GM23338 (cell line): ENCODE measurements at regions not wholly inside any gene's neighbourhood (a gene's known extent, or its start where the extent isn't known, plus 50 kb on each side); places are given as distances from the start of the nearest gene placed in this dataset.

Source experiments
- CREB1 ChIP-seq: fragments of 250-450 bp; sonication (Bioruptor Pico); IDR thresholded peaks from 2 replicates; pipeline ENCODE4 v1.5.0; 2020; ENCODE audit warnings: low read depth, mild to moderate bottlenecking, moderate library complexity
- CTCF ChIP-seq, 2 experiments: fragments of 200-600 bp in 1 of 2; sonication (generic) in 1 of 2; conservative IDR thresholded peaks; 2 replicates each; pipeline versions ENCODE4 v1.5.1 to v1.6.1; 2016 to 2017; ENCODE audit warnings: antibody characterized with exemption in 2 of 2, low read depth in 2 of 2, mild to moderate bottlenecking in 2 of 2, moderate library complexity in 1 of 2
- EZH2 ChIP-seq: fragments of 200-600 bp; sonication (generic); IDR thresholded peaks from one replicate; pipeline ENCODE4 v1.8.0; 2017; ENCODE audit warnings: antibody characterized with exemption, mild to moderate bottlenecking, low read depth; ENCODE audit not compliant: unreplicated experiment
- EZH2phosphoT487 ChIP-seq: fragments of 200-600 bp; sonication (generic); IDR thresholded peaks from one replicate; pipeline ENCODE4 v1.8.1; 2018; ENCODE audit warnings: antibody characterized with exemption; ENCODE audit not compliant: unreplicated experiment
- JUNB ChIP-seq: IDR thresholded peaks from one replicate; pipeline ENCODE4 v1.6.1; 2016; ENCODE audit warnings: antibody characterized with exemption; ENCODE audit not compliant: unreplicated experiment
- NANOG ChIP-seq: IDR thresholded peaks from 2 replicates; pipeline ENCODE4 v1.6.1; 2016; ENCODE audit warnings: antibody characterized with exemption, borderline replicate concordance
- POLR2AphosphoS5 ChIP-seq: IDR thresholded peaks from 2 replicates; pipeline ENCODE4 v1.6.1; 2016; ENCODE audit warnings: antibody characterized with exemption, low read depth
- ZNF114 ChIP-seq: fragments of 250-450 bp; sonication (Bioruptor Pico); IDR thresholded peaks from 2 replicates; pipeline ENCODE4 v1.5.0; 2020; ENCODE audit warnings: mild to moderate bottlenecking, moderate library complexity
- TF ChIP-seq, protein P1 (sequence below): IDR thresholded peaks from one replicate; pipeline ENCODE4 v1.6.1; 2018; ENCODE audit warnings: antibody characterized with exemption; ENCODE audit not compliant: unreplicated experiment
- TF ChIP-seq, protein P2 (sequence below): fragments of 250-450 bp; sonication (Bioruptor Pico); IDR thresholded peaks from 2 replicates; pipeline ENCODE4 v1.5.0; 2020; ENCODE audit warnings: mild to moderate bottlenecking, moderate library complexity
- TF ChIP-seq, protein P3 (sequence below): IDR thresholded peaks from 2 replicates; pipeline ENCODE4 v1.6.1; 2016; ENCODE audit warnings: antibody characterized with exemption

DNA sequence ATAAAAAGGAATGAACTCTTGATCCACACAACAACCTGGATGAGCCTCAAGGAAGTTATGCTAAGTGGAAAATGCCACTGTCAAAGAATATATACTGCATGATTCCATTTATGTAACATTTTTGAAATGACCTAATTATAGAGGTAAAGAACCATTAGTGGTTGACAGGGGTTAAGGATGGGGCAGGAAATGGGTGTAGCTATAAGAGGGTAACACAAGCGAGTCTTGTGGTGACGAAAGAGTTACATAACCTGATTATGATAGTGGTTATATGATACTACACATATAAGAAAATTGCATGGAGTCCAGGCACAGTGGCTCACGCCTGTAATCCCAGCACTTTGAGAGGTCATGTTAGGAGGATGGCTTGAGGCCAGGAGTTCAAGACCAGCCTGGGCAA lies 346.6 kb upstream of the PKDCC start:
- TF ChIP-seq EZH2, result no peak
- TF ChIP-seq CTCF (conservative IDR thresholded peaks at IDR 0.05; ENCODE audit: low read depth in 2 of 2), result no peak
- TF ChIP-seq CREB1 (CRISPR knock-in tag), result no peak
- TF ChIP-seq, protein P1, sequence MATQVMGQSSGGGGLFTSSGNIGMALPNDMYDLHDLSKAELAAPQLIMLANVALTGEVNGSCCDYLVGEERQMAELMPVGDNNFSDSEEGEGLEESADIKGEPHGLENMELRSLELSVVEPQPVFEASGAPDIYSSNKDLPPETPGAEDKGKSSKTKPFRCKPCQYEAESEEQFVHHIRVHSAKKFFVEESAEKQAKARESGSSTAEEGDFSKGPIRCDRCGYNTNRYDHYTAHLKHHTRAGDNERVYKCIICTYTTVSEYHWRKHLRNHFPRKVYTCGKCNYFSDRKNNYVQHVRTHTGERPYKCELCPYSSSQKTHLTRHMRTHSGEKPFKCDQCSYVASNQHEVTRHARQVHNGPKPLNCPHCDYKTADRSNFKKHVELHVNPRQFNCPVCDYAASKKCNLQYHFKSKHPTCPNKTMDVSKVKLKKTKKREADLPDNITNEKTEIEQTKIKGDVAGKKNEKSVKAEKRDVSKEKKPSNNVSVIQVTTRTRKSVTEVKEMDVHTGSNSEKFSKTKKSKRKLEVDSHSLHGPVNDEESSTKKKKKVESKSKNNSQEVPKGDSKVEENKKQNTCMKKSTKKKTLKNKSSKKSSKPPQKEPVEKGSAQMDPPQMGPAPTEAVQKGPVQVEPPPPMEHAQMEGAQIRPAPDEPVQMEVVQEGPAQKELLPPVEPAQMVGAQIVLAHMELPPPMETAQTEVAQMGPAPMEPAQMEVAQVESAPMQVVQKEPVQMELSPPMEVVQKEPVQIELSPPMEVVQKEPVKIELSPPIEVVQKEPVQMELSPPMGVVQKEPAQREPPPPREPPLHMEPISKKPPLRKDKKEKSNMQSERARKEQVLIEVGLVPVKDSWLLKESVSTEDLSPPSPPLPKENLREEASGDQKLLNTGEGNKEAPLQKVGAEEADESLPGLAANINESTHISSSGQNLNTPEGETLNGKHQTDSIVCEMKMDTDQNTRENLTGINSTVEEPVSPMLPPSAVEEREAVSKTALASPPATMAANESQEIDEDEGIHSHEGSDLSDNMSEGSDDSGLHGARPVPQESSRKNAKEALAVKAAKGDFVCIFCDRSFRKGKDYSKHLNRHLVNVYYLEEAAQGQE, result no peak
- TF ChIP-seq EZH2phosphoT487, result no peak
- no peak for TF ChIP-seq POLR2AphosphoS5
- TF ChIP-seq JUNB, result no peak
- no peak for TF ChIP-seq ZNF114 (CRISPR knock-in tag)
- TF ChIP-seq, protein P2, sequence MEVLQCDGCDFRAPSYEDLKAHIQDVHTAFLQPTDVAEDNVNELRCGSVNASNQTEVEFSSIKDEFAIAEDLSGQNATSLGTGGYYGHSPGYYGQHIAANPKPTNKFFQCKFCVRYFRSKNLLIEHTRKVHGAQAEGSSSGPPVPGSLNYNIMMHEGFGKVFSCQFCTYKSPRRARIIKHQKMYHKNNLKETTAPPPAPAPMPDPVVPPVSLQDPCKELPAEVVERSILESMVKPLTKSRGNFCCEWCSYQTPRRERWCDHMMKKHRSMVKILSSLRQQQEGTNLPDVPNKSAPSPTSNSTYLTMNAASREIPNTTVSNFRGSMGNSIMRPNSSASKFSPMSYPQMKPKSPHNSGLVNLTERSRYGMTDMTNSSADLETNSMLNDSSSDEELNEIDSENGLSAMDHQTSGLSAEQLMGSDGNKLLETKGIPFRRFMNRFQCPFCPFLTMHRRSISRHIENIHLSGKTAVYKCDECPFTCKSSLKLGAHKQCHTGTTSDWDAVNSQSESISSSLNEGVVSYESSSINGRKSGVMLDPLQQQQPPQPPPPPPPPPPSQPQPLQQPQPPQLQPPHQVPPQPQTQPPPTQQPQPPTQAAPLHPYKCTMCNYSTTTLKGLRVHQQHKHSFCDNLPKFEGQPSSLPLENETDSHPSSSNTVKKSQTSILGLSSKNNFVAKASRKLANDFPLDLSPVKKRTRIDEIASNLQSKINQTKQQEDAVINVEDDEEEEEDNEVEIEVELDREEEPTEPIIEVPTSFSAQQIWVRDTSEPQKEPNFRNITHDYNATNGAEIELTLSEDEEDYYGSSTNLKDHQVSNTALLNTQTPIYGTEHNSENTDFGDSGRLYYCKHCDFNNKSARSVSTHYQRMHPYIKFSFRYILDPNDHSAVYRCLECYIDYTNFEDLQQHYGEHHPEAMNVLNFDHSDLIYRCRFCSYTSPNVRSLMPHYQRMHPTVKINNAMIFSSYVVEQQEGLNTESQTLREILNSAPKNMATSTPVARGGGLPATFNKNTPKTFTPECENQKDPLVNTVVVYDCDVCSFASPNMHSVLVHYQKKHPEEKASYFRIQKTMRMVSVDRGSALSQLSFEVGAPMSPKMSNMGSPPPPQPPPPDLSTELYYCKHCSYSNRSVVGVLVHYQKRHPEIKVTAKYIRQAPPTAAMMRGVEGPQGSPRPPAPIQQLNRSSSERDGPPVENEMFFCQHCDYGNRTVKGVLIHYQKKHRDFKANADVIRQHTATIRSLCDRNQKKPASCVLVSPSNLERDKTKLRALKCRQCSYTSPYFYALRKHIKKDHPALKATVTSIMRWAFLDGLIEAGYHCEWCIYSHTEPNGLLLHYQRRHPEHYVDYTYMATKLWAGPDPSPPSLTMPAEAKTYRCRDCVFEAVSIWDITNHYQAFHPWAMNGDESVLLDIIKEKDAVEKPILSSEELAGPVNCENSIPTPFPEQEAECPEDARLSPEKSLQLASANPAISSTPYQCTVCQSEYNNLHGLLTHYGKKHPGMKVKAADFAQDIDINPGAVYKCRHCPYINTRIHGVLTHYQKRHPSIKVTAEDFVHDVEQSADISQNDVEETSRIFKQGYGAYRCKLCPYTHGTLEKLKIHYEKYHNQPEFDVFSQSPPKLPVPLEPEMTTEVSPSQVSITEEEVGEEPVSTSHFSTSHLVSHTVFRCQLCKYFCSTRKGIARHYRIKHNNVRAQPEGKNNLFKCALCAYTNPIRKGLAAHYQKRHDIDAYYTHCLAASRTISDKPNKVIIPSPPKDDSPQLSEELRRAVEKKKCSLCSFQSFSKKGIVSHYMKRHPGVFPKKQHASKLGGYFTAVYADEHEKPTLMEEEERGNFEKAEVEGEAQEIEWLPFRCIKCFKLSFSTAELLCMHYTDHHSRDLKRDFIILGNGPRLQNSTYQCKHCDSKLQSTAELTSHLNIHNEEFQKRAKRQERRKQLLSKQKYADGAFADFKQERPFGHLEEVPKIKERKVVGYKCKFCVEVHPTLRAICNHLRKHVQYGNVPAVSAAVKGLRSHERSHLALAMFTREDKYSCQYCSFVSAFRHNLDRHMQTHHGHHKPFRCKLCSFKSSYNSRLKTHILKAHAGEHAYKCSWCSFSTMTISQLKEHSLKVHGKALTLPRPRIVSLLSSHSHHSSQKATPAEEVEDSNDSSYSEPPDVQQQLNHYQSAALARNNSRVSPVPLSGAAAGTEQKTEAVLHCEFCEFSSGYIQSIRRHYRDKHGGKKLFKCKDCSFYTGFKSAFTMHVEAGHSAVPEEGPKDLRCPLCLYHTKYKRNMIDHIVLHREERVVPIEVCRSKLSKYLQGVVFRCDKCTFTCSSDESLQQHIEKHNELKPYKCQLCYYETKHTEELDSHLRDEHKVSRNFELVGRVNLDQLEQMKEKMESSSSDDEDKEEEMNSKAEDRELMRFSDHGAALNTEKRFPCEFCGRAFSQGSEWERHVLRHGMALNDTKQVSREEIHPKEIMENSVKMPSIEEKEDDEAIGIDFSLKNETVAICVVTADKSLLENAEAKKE (CRISPR knock-in tag), result no peak
- no peak for TF ChIP-seq NANOG
- TF ChIP-seq, protein P3, sequence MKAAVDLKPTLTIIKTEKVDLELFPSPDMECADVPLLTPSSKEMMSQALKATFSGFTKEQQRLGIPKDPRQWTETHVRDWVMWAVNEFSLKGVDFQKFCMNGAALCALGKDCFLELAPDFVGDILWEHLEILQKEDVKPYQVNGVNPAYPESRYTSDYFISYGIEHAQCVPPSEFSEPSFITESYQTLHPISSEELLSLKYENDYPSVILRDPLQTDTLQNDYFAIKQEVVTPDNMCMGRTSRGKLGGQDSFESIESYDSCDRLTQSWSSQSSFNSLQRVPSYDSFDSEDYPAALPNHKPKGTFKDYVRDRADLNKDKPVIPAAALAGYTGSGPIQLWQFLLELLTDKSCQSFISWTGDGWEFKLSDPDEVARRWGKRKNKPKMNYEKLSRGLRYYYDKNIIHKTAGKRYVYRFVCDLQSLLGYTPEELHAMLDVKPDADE, result no peak
